Endothelial cell of umbilical vein (primary cell): ENCODE measurements at regions not wholly inside any gene's neighbourhood (a gene's known extent, or its start where the extent isn't known, plus 50 kb on each side); places are given as distances from the start of the nearest gene placed in this dataset.

ENCODE experiments used
- BruUV-seq: library from RNA; stranded (reverse); fragments of 400-500 nt; replicated peaks from 2 replicates; lab custom pipeline; 2021; lab: Mats Ljungman, UMichigan
- CTCF ChIA-PET: fragments of 300-600, 350-600 bp; sonication (Branson Sonifier 250); formaldehyde crosslinking; loops from one replicate; lab custom pipeline; 2021; ENCODE audit warnings: antibody characterized with exemption, inconsistent platforms; lab: Charles Lee
- POLR2A ChIA-PET: fragments of 300-600, 350-600 bp; sonication (Branson Sonifier 250); formaldehyde crosslinking; loops from one replicate; lab custom pipeline; 2021; ENCODE audit warnings: antibody characterized with exemption, inconsistent platforms; lab: Charles Lee
- DNase-seq: peaks from one replicate; pipeline ENCODE4 v3.0.0-alpha.2; 2011; ENCODE audit warnings: low read depth, low spot score
- FAIRE-seq: peaks from 2 replicates; lab custom pipeline; 2011; peaks lifted over from hg19 to GRCh38; lab: Jason Lieb, UNC
- H2AFZ ChIP-seq: 2 replicates; pipeline ENCODE4 v1.6.0; 2012; ENCODE audit warnings: low read depth, low read length, control low read depth, inconsistent platforms
- H3K27ac ChIP-seq: 2 replicates; pipeline ENCODE4 v1.5.1; 2011; ENCODE audit warnings: low read depth, mild to moderate bottlenecking, control low read depth, low read length, moderate library complexity; ENCODE audit not compliant: insufficient read depth
- H3K27me3 ChIP-seq, 2 experiments: 2 replicates each; pipeline versions ENCODE4 v1.6.0 to v1.6.1; 2011; ENCODE audit warnings: low read length in 2 of 2, mixed read lengths in 1 of 2; ENCODE audit not compliant: control insufficient read depth in 2 of 2, insufficient read depth in 2 of 2
- H3K36me3 ChIP-seq, 2 experiments: 2 replicates in 1 of 2; 3 replicates in 1 of 2; pipeline ENCODE4 v1.5.1; 2011; ENCODE audit warnings: low read length in 2 of 2, mild to moderate bottlenecking in 1 of 2, moderate library complexity in 1 of 2; ENCODE audit not compliant: control insufficient read depth in 2 of 2, insufficient read depth in 2 of 2; ENCODE audit errors: extremely low read depth in 1 of 2
- H3K4me1 ChIP-seq: 3 replicates; pipeline ENCODE4 v1.5.1; 2011; ENCODE audit warnings: mild to moderate bottlenecking, low read length; ENCODE audit not compliant: control insufficient read depth, insufficient read depth; ENCODE audit errors: extremely low read depth
- H3K4me2 ChIP-seq: 2 replicates; pipeline ENCODE4 v1.6.1; 2011; ENCODE audit warnings: low read length, control low read depth, mixed read lengths; ENCODE audit not compliant: insufficient read depth
- H3K4me3 ChIP-seq, 3 experiments: fragments of 200-600 bp in 1 of 3; sonication (generic), shearing (Covaris generic) in 1 of 3; replicated peaks in 1 of 3; 2 replicates each; pipeline ENCODE4 v1.5.1; 2011 to 2016; ENCODE audit warnings: control low read depth in 3 of 3, low read length in 3 of 3, mild to moderate bottlenecking in 2 of 3, inconsistent platforms in 1 of 3, low read depth in 1 of 3, moderate library complexity in 1 of 3; ENCODE audit not compliant: insufficient read depth in 1 of 3
- H3K79me2 ChIP-seq: 2 replicates; pipeline ENCODE4 v1.6.0; 2012; ENCODE audit warnings: low read length, inconsistent platforms; ENCODE audit not compliant: control insufficient read depth, insufficient read depth
- H3K9ac ChIP-seq: replicated peaks from 2 replicates; pipeline ENCODE3; 2011; ENCODE audit warnings: low read length, control low read depth; ENCODE audit not compliant: insufficient read depth; ENCODE audit errors: extremely low read depth
- H3K9me1 ChIP-seq: replicated peaks from 3 replicates; pipeline ENCODE4 v1.6.0; 2011; ENCODE audit warnings: mild to moderate bottlenecking, low read length; ENCODE audit not compliant: control insufficient read depth, insufficient read depth; ENCODE audit errors: extremely low read depth
- H3K9me3 ChIP-seq: replicated peaks from 2 replicates; pipeline ENCODE4 v1.5.1; 2012; ENCODE audit warnings: low read length, inconsistent platforms; ENCODE audit not compliant: control insufficient read depth, insufficient read depth
- H4K20me1 ChIP-seq: replicated peaks from 2 replicates; pipeline ENCODE3; 2011; ENCODE audit warnings: mild to moderate bottlenecking, low read length; ENCODE audit not compliant: control insufficient read depth, insufficient read depth; ENCODE audit errors: extremely low read depth
- CTCF ChIP-seq, 2 donors: IDR thresholded peaks; 1 replicate in 1 of 2; 2 replicates in 1 of 2; pipeline ENCODE4 v1.5.1; 2011; ENCODE audit warnings: low read length in 2 of 2, mild to moderate bottlenecking in 2 of 2, moderate library complexity in 2 of 2, control low read depth in 1 of 2, inconsistent platforms in 1 of 2, low read depth in 1 of 2; ENCODE audit not compliant: insufficient read depth in 1 of 2; ENCODE audit errors: extremely low read depth in 1 of 2
- EZH2 ChIP-seq: IDR thresholded peaks from 2 replicates; pipeline ENCODE4 v1.6.1; 2012; ENCODE audit warnings: borderline replicate concordance, low read depth, mild to moderate bottlenecking, moderate library complexity, low read length, inconsistent platforms; ENCODE audit not compliant: severe bottlenecking
- FOS ChIP-seq: IDR thresholded peaks from 2 replicates; pipeline ENCODE4 v1.6.1; 2011; ENCODE audit warnings: mild to moderate bottlenecking, low read length, moderate library complexity, borderline replicate concordance; ENCODE audit not compliant: insufficient read depth
- GATA2 ChIP-seq: IDR thresholded peaks from 2 replicates; pipeline ENCODE4 v1.7.0; 2011; ENCODE audit warnings: low read depth, mild to moderate bottlenecking, moderate library complexity, mixed read lengths, low read length; ENCODE audit not compliant: insufficient read length, insufficient read depth
- JUN ChIP-seq: IDR thresholded peaks from 2 replicates; pipeline ENCODE4 v1.6.1; 2011; ENCODE audit warnings: borderline replicate concordance, low read depth; ENCODE audit not compliant: insufficient read length, insufficient read depth
- MAX ChIP-seq: IDR thresholded peaks from 2 replicates; pipeline ENCODE4 v1.6.1; 2011; ENCODE audit not compliant: insufficient read depth, insufficient read length
- MYC ChIP-seq: IDR thresholded peaks from one replicate; pipeline ENCODE4 v1.6.1; 2011; ENCODE audit warnings: mild to moderate bottlenecking, low read depth, low read length
- POLR2A ChIP-seq: IDR thresholded peaks from 2 replicates; pipeline ENCODE4 v1.6.1; 2012; ENCODE audit warnings: low read depth, mild to moderate bottlenecking, control low read depth, low read length
- POLR2AphosphoS5 ChIP-seq: IDR thresholded peaks from 2 replicates; pipeline ENCODE4 v1.6.1; 2012; ENCODE audit warnings: low read depth, mild to moderate bottlenecking, control low read depth, low read length, moderate library complexity; ENCODE audit not compliant: insufficient read depth
- dilution Hi-C: fragments of 300-500 bp; cut with MboI; formaldehyde crosslinking; loops from one replicate; pipeline ENCODE4 v1.15.0; 2019; ENCODE audit warnings: low sequenced_read_pairs; ENCODE audit not compliant: extremely low pct_ligation_motif_present
- intact Hi-C: fragments of 100-400 bp; cut with micrococcal nuclease; formaldehyde crosslinking; loops from one replicate; pipeline ENCODE4 v1.10.0; 2022

GRCh38 chr5:39896104-39896503, 471.3 kb upstream of the DAB2 start:
- ChIA-PET POLR2A (no interaction called here), CTCF (no interaction called here)
- dilution Hi-C loops (no loop called here), intact Hi-C loops (no loop called here)
- no peaks in the 10 kb centered on the region for H3K36me3 ChIP-seq
- no peaks in the 10 kb centered on the region for H3K9me1 ChIP-seq
- BruUV-seq = no TSS peak
- H3K79me2 ChIP-seq = no peaks in the 10 kb centered on the region
- H3K9me3 ChIP-seq = no peaks in the 10 kb centered on the region
- no peak overlapping the region for H2AFZ ChIP-seq
- no peak overlapping the region for H3K4me3 ChIP-seq
- no peak for FAIRE-seq
- H3K4me1 ChIP-seq = peaks cover 5% of the 10 kb centered on the region
- no peak overlapping the region for H3K9ac ChIP-seq
- H4K20me1 ChIP-seq = no peaks in the 10 kb centered on the region
- no peak for DNase-seq
- H3K4me2 ChIP-seq = no peak overlapping the region
- no peaks in the 10 kb centered on the region for H3K27me3 ChIP-seq
- TF ChIP-seq EZH2 (no peak), GATA2 (no peak), POLR2A (no peak), JUN (no peak), CTCF (IDR thresholded peaks at IDR 0.05; ENCODE audit: extremely low read depth in 1 of 2, insufficient read depth in 1 of 2, low read depth in 1 of 2, low read length in 2 of 2) (no peak), POLR2AphosphoS5 (no peak), FOS (no peak), MYC (no peak), MAX (no peak)
- H3K27ac ChIP-seq = no peak overlapping the region
